HCT116 (cell line): ENCODE measurements at regions not wholly inside any gene's neighbourhood (a gene's known extent, or its start where the extent isn't known, plus 50 kb on each side); places are given as distances from the start of the nearest gene placed in this dataset.

Experiments used
- POLR2A ChIP-seq: IDR thresholded peaks from 2 replicates; pipeline ENCODE4 v1.7.0; 2011; ENCODE audit warnings: borderline replicate concordance; ENCODE audit not compliant: insufficient read depth, insufficient read length; ENCODE audit errors: extremely low read depth
- POLR2AphosphoS5 ChIP-seq: IDR thresholded peaks from 2 replicates; pipeline ENCODE4 v1.6.1; 2011; ENCODE audit warnings: mild to moderate bottlenecking, low read depth, low read length, moderate library complexity
- SIN3A ChIP-seq: IDR thresholded peaks from 2 replicates; pipeline ENCODE4 v1.6.1; 2012; ENCODE audit warnings: low read depth
- YY1 ChIP-seq: IDR thresholded peaks from 2 replicates; pipeline ENCODE4 v1.6.1; 2011; ENCODE audit warnings: low read length, low read depth, moderate library complexity, mild to moderate bottlenecking; ENCODE audit not compliant: insufficient replicate concordance; ENCODE audit errors: extremely low read depth
- TF ChIP-seq, protein P1 (sequence below), 3 experiments: fragments of 200-600 bp in 1 of 3; sonication (generic) in 1 of 3; IDR thresholded peaks in 2 of 3; conservative IDR thresholded peaks in 1 of 3; 2 replicates each; pipeline ENCODE4 v1.5.1; 2012 to 2017; ENCODE audit warnings: low read depth in 2 of 3, low read length in 2 of 3, antibody characterized with exemption in 1 of 3, borderline replicate concordance in 1 of 3, control low read depth in 1 of 3, mild to moderate bottlenecking in 1 of 3, mixed read lengths in 1 of 3, mixed run types in 1 of 3, moderate library complexity in 1 of 3; ENCODE audit not compliant: insufficient read depth in 1 of 3
- TF ChIP-seq, protein P2 (sequence below): IDR thresholded peaks from 2 replicates; pipeline ENCODE4 v1.6.1; 2012; ENCODE audit warnings: low read depth

DNA sequence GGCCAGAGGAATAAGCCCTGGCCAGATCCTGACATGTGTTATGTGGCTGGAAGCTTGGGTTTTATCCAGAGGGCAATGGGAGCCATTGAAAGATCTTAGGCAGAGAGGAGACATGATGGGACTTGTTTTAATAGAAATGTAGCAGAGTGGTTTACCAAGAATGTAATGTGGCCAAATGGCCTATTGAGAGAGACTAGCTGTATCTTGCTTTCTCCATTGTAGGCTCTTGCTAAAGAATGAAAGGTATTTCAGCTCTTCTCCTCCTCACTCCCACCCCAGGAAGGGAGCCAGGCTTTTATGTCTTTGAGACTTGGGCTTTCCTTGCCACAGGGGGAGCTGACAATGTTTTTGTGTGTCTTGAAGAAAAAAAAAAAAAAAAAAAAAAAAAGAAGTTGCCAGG is 82.3 kb downstream of the TRIM29 start:
- TF ChIP-seq POLR2AphosphoS5 (no peak), SIN3A (no peak), POLR2A (no peak), YY1 (no peak)
- TF ChIP-seq, protein P1, sequence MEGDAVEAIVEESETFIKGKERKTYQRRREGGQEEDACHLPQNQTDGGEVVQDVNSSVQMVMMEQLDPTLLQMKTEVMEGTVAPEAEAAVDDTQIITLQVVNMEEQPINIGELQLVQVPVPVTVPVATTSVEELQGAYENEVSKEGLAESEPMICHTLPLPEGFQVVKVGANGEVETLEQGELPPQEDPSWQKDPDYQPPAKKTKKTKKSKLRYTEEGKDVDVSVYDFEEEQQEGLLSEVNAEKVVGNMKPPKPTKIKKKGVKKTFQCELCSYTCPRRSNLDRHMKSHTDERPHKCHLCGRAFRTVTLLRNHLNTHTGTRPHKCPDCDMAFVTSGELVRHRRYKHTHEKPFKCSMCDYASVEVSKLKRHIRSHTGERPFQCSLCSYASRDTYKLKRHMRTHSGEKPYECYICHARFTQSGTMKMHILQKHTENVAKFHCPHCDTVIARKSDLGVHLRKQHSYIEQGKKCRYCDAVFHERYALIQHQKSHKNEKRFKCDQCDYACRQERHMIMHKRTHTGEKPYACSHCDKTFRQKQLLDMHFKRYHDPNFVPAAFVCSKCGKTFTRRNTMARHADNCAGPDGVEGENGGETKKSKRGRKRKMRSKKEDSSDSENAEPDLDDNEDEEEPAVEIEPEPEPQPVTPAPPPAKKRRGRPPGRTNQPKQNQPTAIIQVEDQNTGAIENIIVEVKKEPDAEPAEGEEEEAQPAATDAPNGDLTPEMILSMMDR (IDR thresholded peaks at IDR 0.05 in 2 of 3, conservative IDR thresholded peaks at IDR 0.05 in 1 of 3; ENCODE audit: borderline replicate concordance in 1 of 3, insufficient read depth in 1 of 3, low read depth in 2 of 3, low read length in 2 of 3), result no peak
- TF ChIP-seq, protein P2, sequence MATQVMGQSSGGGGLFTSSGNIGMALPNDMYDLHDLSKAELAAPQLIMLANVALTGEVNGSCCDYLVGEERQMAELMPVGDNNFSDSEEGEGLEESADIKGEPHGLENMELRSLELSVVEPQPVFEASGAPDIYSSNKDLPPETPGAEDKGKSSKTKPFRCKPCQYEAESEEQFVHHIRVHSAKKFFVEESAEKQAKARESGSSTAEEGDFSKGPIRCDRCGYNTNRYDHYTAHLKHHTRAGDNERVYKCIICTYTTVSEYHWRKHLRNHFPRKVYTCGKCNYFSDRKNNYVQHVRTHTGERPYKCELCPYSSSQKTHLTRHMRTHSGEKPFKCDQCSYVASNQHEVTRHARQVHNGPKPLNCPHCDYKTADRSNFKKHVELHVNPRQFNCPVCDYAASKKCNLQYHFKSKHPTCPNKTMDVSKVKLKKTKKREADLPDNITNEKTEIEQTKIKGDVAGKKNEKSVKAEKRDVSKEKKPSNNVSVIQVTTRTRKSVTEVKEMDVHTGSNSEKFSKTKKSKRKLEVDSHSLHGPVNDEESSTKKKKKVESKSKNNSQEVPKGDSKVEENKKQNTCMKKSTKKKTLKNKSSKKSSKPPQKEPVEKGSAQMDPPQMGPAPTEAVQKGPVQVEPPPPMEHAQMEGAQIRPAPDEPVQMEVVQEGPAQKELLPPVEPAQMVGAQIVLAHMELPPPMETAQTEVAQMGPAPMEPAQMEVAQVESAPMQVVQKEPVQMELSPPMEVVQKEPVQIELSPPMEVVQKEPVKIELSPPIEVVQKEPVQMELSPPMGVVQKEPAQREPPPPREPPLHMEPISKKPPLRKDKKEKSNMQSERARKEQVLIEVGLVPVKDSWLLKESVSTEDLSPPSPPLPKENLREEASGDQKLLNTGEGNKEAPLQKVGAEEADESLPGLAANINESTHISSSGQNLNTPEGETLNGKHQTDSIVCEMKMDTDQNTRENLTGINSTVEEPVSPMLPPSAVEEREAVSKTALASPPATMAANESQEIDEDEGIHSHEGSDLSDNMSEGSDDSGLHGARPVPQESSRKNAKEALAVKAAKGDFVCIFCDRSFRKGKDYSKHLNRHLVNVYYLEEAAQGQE, result no peak
